Vagina (tissue), 2 donors: ENCODE measurements at regions not wholly inside any gene's neighbourhood (a gene's known extent, or its start where the extent isn't known, plus 50 kb on each side); places are given as distances from the start of the nearest gene placed in this dataset.

Source experiments
- DNase-seq, 2 donors: peaks; one replicate each; pipeline ENCODE4 v3.0.0-alpha.2; 2017; ENCODE audit errors: extremely low spot score in 2 of 2
- H3K27ac ChIP-seq: fragments of 200-600 bp; sonication (generic); one replicate; pipeline ENCODE4 v1.5.1; 2019
- H3K27me3 ChIP-seq: fragments of 200-600 bp; sonication (generic); one replicate; pipeline ENCODE4 v1.5.1; 2019
- H3K36me3 ChIP-seq, 2 donors: fragments of 200-600 bp; sonication (generic); one replicate each; pipeline ENCODE4 v1.5.1; 2017 to 2019
- H3K4me1 ChIP-seq: fragments of 200-600 bp; sonication (generic); one replicate; pipeline ENCODE4 v1.5.1; 2019
- H3K4me3 ChIP-seq, 2 donors: fragments of 200-600 bp; sonication (generic); 1 replicate in 1 of 2; 2 replicates in 1 of 2; pipeline ENCODE4 v1.5.1; 2016 to 2019
- H3K9me3 ChIP-seq: fragments of 200-600 bp; sonication (generic); one replicate; pipeline ENCODE4 v1.5.1; 2019
- CTCF ChIP-seq, 3 experiments: fragments of 450-650 bp in 2 of 3; fragments of 200-600 bp in 1 of 3; sonication (generic) in 1 of 3; IDR thresholded peaks; one replicate each; pipeline ENCODE4 v1.5.1; 2017 to 2019; ENCODE audit warnings: antibody characterized with exemption in 3 of 3, mild to moderate bottlenecking in 2 of 3, moderate library complexity in 2 of 3
- POLR2A ChIP-seq, 2 donors: fragments of 450-650 bp; IDR thresholded peaks; one replicate each; pipeline ENCODE4 v1.6.1; 2017; ENCODE audit warnings: antibody characterized with exemption in 2 of 2, mild to moderate bottlenecking in 2 of 2, moderate library complexity in 2 of 2
- POLR2AphosphoS5 ChIP-seq, 2 donors: sonication (generic); formaldehyde crosslinking; IDR thresholded peaks; one replicate each; pipeline ENCODE4 v1.9.0; 2017; ENCODE audit warnings: antibody characterized with exemption in 2 of 2, mild to moderate bottlenecking in 2 of 2, low read depth in 1 of 2; ENCODE audit not compliant: insufficient read depth in 1 of 2
- intact Hi-C: fragments of 100-400 bp; cut with DNase I; formaldehyde crosslinking; loops from one replicate; pipeline ENCODE4 v1.15.1; 2023

GRCh38 chr10:89153971-89154370 is 53.1 kb downstream of the CH25H start:
- Histone ChIP-seq H3K4me3 (no peak overlapping the region), H3K27ac (no peak overlapping the region), H3K36me3 (no peaks in the 10 kb centered on the region), H3K4me1 (no peaks in the 10 kb centered on the region), H3K9me3 (no peaks in the 10 kb centered on the region), H3K27me3 (no peaks in the 10 kb centered on the region)
- DNase-seq = no peak
- TF ChIP-seq CTCF (IDR thresholded peaks at IDR 0.05) (no peak), POLR2AphosphoS5 (IDR thresholded peaks at IDR 0.05; ENCODE audit: insufficient read depth in 1 of 2, low read depth in 1 of 2) (no peak), POLR2A (IDR thresholded peaks at IDR 0.05) (no peak)
- intact Hi-C loops = no loop called here

- TF ChIP-seq CTCF (IDR thresholded peaks at IDR 0.05) (no peak), POLR2AphosphoS5 (IDR thresholded peaks at IDR 0.05; ENCODE audit: insufficient read depth in 1 of 2, low read depth in 1 of 2) (no peak), POLR2A (IDR thresholded peaks at IDR 0.05) (no peak)
- no peaks in the 10 kb centered on the region for H3K27me3 ChIP-seq
- intact Hi-C loops = no loop called here
- DNase-seq = no peak
- no peak overlapping the region for H3K27ac ChIP-seq
- no peaks in the 10 kb centered on the region for H3K36me3 ChIP-seq
- no peaks in the 10 kb centered on the region for H3K4me1 ChIP-seq
- no peak overlapping the region for H3K4me3 ChIP-seq
- no peaks in the 10 kb centered on the region for H3K9me3 ChIP-seq
Observed at GRCh38 chr10:89153116-89153515, 54.0 kb downstream of the CH25H start.

- Histone ChIP-seq H3K9me3 (no peaks in the 10 kb centered on the region), H3K36me3 (no peaks in the 10 kb centered on the region), H3K4me1 (no peaks in the 10 kb centered on the region), H3K27me3 (no peaks in the 10 kb centered on the region), H3K4me3 (no peak overlapping the region), H3K27ac (no peak overlapping the region)
- DNase-seq = no peak
- intact Hi-C loops = no loop called here
- TF ChIP-seq POLR2AphosphoS5 (IDR thresholded peaks at IDR 0.05; ENCODE audit: insufficient read depth in 1 of 2, low read depth in 1 of 2) (no peak), POLR2A (IDR thresholded peaks at IDR 0.05) (no peak), CTCF (IDR thresholded peaks at IDR 0.05) (no peak)
Observed at GRCh38 chr10:89151857-89152256, 55.3 kb downstream of the CH25H start.

- no peaks in the 10 kb centered on the region for H3K27me3 ChIP-seq
- no peak for DNase-seq
- no peak for TF ChIP-seq POLR2A (IDR thresholded peaks at IDR 0.05)
- no peak for TF ChIP-seq POLR2AphosphoS5 (IDR thresholded peaks at IDR 0.05; ENCODE audit: insufficient read depth in 1 of 2, low read depth in 1 of 2)
- no peak for TF ChIP-seq CTCF (IDR thresholded peaks at IDR 0.05)
- H3K4me3 ChIP-seq = no peak overlapping the region
- H3K36me3 ChIP-seq = no peaks in the 10 kb centered on the region
- no peaks in the 10 kb centered on the region for H3K9me3 ChIP-seq
- no peak overlapping the region for H3K27ac ChIP-seq
- intact Hi-C loops = no loop called here
- no peaks in the 10 kb centered on the region for H3K4me1 ChIP-seq
Observed at GRCh38 chr10:89148061-89148460, 59.1 kb downstream of the CH25H start.

GRCh38 chr10:89147256-89147655 is 59.9 kb downstream of the CH25H start:
- no peak overlapping the region for H3K27ac ChIP-seq
- no peaks in the 10 kb centered on the region for H3K27me3 ChIP-seq
- H3K4me3 ChIP-seq = no peak overlapping the region
- no peaks in the 10 kb centered on the region for H3K9me3 ChIP-seq
- DNase-seq = no peak
- TF ChIP-seq POLR2A (IDR thresholded peaks at IDR 0.05) (no peak), CTCF (IDR thresholded peaks at IDR 0.05) (no peak), POLR2AphosphoS5 (IDR thresholded peaks at IDR 0.05; ENCODE audit: insufficient read depth in 1 of 2, low read depth in 1 of 2) (peak in 1 of 2 donors; percentile 36)
- no peaks in the 10 kb centered on the region for H3K4me1 ChIP-seq
- H3K36me3 ChIP-seq = no peaks in the 10 kb centered on the region
- intact Hi-C loops = no loop called here
